Stimulated activated CD4-positive, alpha-beta T cell treated with anti-CD3 and anti-CD28 coated beads, Interleukin-15, amount 100 ng/mL, for 24 hours (primary cell): ENCODE measurements at regions not wholly inside any gene's neighbourhood (a gene's known extent, or its start where the extent isn't known, plus 50 kb on each side); places are given as distances from the start of the nearest gene placed in this dataset.
A peak's percentile ranks its signal among the peaks of the same experiment; 100 is the strongest.

ENCODE experiments used
- DNase-seq: peaks from one replicate; pipeline ENCODE4 v3.0.0-alpha.2; 2020

- DNase-seq: no peak
These were observed 669.9 kb upstream of the NR5A2 start for GRCh38 chr1:199357599-199357998.

DNA sequence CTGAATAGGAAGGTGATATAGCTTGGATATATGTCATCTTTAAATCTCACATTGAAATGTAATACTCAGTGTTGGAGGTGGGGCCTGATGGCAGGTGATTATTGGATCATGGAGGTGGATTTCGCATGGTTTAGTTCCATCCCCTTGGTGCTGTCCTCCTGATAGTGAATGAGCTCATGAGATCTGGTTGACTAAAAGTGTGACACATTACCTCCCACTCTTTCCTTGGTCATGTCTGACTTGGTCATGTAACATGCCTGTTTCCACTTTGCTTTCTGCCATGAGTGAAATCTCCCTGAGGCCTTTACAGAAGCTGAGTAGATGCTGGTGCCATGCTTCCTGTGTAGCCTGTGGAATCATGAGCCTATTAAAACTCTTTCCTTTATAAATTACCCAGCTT lies 664.5 kb upstream of the NR5A2 start:
- DNase-seq: no peak

- no peak for DNase-seq
These were observed 654.4 kb upstream of the NR5A2 start for GRCh38 chr1:199373139-199373538.

- DNase-seq: no peak
These were observed 650.3 kb upstream of the NR5A2 start for GRCh38 chr1:199377211-199377610.

DNA sequence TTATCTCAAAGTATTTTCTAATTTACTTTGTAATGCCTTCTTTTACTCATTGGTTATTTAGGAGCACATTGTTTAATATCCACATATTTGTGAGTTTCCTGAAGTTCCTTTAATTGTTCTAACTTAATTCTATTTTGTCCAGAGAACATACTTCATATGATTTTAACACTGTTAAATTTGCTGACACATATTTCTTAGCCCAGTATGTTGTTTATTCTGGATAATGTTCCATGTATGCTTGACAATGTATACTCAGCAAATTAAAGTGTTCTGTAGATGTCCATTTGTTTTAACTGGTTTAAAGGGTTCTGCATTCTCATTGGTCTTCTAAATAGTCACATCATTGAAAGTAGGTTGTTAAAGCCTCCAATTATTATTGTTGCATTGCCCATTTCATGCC lies 643.7 kb upstream of the NR5A2 start:
- DNase-seq: no peak

- DNase-seq: no peak
These were observed 632.7 kb upstream of the NR5A2 start for GRCh38 chr1:199394856-199395255.

DNA sequence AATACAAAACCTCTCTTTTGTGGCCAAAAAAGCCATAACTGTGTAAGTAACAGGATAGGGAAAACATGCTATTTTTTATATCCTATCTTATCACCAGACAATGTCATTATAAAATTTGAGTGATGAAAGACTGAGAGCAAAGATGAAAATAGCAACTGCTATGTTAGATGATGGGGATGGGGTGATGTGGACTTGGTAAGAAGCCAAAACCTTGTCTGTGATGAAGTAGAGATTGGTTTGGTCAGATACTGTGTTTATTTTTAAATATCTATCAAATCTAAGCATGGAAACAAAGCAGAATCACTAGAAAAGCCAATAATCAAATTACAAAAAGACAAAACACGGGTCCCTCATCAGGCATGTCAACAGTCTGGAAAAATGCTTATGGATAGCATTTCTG lies 631.1 kb upstream of the NR5A2 start:
- DNase-seq: no peak

DNA sequence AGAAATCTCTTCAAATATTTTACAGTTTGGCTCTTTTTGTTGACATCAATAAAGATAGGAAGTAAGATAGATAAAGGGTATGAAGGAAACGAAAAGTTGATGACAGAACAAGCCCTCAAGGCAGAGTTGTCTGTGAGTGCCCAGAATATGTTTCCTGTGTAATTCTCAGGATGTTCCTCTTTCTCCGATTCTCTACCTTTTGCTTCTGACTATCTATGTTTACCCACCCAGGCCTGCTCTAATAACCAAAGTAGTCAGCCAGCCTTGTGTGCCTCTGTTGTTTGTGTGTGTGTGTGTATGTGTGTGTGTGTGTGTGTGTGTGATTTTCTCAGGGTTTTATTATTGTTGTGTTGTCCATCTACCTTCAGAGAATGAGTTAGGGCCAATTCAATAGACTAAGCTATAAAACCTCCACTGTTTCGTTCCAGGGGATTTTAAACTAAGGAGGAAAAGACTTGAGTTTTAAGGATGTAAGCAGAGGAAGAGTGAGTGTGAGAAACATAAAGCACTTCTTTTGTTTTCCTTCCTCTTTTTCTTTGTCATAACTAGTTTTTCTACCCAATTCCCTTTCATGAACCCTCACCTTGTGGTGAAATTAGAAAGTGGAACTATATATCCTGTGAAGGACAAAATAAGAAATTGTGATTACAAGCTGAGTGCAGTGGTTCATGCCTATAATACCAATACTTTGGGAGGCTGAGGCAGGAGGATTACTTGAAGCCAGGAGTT lies 627.4 kb upstream of the NR5A2 start:
- no peak for DNase-seq

DNA sequence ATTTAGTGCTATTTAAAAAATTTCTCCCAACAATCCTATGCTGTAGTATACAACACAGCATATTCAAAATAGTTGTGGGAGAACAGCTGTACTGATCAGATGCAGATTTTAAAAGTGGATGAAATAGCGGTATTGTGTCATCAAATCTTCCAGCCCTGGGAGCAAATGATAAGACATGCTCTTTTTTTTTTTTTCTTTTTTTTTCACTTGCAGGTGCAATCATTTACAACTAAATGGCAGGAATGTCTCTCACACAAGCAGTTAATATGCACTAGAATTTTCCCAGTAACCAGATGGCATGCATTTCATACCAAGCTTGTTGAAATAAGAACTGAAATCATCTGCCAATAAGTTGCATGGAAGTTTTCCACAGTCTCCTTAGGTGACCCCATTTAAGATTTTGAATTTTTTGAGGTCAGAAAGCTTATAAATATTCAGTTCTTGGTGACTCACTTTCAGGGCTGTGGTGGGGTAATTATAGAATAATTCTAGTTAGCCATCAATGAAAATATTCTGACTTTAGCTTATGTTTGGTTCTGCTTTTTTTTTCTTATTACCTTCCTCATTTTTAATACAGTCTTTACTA lies 623.9 kb upstream of the NR5A2 start:
- DNase-seq: no peak

DNA sequence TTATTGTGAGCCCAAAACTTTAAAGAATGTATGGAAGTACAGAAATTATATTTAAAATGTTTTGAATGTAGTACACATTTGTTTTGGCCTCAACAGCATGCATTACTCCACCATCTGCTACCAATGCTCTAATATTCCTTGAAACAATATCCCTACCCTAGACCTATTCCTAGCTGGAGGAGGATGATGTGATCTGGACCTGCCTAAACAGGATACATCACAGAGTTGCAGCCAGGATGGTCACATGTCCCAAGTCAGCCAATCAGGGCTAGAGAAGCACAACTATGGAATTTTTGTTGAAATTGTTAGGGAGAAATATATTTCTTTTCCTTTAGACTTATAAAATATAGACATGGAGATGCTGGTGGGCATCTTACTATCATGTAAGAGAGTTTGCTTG lies 623.3 kb upstream of the NR5A2 start:
- no peak for DNase-seq

- DNase-seq: no peak
These were observed 622.5 kb upstream of the NR5A2 start for GRCh38 chr1:199404976-199405375.

DNA sequence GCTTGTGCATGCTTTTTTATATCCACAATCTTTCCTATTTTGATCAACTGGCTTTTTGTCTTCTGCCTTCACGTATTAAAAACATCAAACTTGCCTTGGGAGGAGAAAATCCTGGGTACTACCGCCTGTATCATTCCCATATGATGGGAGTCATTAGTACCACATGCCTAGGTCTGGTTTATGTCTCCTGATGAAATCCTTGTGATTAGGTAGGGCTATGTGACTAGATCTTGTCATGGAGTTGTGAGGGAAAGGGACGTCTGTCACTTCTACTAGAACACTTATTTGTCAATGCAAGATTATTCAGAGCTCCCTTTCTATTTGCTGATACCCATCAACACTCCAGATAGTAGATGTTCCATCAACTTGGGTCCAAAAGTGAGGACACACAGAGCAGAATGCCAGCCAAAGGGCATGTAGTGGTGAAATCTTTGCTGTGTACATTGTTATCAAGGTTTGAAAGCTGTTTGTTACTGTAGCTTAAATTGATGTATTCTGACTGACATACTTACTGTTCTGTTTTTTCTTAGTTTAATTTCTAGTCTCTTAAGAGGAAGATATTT lies 621.8 kb upstream of the NR5A2 start:
- DNase-seq: no peak

DNA sequence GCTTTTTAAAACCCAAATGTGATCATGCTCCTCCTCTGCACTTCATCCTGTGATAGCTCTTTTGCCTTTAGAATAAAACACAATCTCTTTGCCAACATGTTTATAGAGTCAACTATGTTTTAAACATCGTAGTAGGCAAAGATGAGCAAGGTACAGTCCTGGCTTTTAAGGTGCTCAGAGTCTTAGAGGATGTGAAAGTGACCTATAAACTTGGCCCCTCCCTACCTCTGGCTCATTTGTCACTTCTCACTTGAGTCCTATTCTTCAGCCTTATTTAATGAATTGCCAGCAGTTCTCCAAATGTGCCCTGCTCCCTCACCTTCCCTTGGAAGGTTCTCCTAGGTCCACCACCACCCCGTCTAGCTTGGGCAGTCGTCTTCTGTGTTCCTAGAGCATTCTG lies 617.0 kb upstream of the NR5A2 start:
- DNase-seq: no peak

GRCh38 chr1:199411506-199411905 lies 616.0 kb upstream of the NR5A2 start:
- DNase-seq: no peak

- no peak for DNase-seq
These were observed 605.3 kb upstream of the NR5A2 start for GRCh38 chr1:199422206-199422605.

- DNase-seq: no peak
These were observed 579.6 kb upstream of the NR5A2 start for GRCh38 chr1:199447906-199448305.

DNA sequence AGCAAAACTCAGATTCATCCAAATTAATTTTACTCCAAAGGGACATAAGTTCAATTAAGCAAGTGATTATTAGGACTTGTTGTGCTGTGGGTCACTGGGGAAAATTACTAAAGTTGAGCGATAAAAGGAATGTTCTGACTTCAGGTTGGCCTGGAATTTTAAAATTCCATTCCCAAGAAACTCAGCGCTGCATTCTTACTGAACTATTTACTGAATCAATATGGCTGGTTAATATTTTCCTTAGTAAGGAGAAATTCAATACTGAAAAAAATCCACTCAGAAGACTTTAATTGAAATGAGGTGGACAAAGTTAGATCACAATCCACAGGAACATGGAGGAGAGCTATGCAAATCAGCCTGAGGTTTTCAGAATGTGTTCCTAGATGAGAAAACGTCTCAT lies 578.9 kb upstream of the NR5A2 start:
- DNase-seq: no peak

GRCh38 chr1:199449221-199449620 lies 578.3 kb upstream of the NR5A2 start:
- no peak for DNase-seq

DNA sequence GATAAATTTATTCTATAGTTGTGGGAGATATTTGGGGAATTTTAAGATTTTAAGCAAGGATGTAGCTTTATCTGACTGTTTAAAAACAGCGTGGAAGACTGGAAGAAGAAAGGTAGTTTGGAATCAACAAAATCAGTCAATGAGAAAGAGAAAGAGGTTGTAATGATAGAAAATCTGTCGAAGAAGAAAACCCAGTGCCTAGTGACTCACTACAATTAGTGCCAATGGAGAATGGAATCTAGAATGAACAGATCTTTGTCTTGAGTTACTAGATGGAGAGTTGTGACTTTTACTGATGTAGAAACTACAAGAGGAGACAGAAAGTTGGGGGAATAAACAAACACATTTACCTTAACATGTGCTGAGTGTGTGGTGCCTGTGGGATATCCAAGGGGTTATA lies 577.8 kb upstream of the NR5A2 start:
- no peak for DNase-seq

DNA sequence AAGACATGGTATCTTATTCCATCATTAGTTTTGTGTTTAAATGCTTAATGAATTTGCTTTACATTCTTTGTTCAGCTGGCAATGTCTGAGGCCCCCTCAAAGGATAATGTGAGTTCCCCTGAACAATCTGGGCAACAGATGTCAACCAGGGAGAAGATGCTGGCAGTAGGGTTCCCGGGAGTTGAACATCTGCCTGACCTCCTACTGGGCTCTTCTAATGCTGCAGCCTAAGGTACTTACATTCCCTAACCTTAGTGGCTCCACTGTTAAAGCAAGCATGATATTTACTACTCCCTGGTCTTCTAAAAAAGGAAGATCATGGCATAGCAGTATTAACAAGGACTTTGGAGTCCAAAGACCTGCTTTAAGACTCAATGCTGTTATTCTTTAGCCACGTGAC lies 574.9 kb upstream of the NR5A2 start:
- DNase-seq: no peak

GRCh38 chr1:199453723-199454122 lies 573.8 kb upstream of the NR5A2 start:
- DNase-seq: no peak

GRCh38 chr1:199460933-199461332 lies 566.6 kb upstream of the NR5A2 start:
- DNase-seq: no peak

DNA sequence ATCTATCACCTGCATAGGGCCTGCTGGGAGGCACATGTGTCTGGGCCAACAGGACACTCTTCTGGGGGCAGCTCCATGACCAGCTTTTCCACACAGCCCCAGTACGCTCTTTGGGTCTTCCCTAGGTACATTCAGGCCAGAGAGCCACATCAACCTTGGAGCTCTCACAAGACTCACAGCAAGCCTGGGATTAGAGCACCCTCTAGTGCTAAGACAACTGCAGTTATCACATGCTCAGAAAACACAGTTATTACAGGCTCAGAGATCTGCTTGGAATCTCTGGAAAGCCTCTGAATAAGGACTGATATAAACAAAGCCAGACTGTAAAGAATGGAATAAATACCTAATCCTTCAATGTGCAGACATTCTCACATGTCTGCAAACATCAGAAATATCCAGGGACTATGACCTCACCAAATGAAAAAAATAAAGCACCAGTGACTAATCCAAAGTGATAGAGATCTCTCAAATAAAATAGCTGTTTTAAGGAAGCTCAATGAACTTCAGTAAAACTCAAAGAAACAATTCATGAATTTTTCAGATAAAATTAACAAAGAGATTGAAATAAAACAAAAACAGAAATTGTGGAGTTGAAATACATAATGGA lies 563.9 kb upstream of the NR5A2 start:
- DNase-seq: peak; percentile 17

- DNase-seq: no peak
These were observed 560.5 kb upstream of the NR5A2 start for GRCh38 chr1:199466961-199467360.
